ENCODE measurements at regions not wholly inside any gene's neighbourhood (a gene's known extent, or its start where the extent isn't known, plus 50 kb on each side); places are given as distances from the start of the nearest gene placed in this dataset.

DNA sequence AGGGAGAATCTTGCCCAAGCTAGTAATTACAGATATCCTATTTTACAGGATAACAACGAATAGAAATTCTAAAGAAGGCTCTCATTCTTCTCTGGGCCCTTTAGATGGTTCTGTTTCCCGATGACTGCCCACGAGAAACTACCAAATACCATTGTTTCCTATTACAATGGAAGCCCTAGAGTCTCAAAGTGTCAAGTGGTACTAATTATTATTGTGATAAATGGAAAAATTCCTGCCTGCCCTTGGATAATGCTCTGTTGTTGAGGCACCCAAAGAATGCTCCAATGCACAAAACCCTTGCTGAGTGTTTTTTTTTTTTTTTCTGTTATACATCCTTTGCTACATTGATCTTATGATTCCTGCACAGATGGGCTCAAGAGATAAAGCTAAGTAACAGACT is 504.5 kb downstream of the XPNPEP1 start:
- TF ChIP-seq, protein P1, sequence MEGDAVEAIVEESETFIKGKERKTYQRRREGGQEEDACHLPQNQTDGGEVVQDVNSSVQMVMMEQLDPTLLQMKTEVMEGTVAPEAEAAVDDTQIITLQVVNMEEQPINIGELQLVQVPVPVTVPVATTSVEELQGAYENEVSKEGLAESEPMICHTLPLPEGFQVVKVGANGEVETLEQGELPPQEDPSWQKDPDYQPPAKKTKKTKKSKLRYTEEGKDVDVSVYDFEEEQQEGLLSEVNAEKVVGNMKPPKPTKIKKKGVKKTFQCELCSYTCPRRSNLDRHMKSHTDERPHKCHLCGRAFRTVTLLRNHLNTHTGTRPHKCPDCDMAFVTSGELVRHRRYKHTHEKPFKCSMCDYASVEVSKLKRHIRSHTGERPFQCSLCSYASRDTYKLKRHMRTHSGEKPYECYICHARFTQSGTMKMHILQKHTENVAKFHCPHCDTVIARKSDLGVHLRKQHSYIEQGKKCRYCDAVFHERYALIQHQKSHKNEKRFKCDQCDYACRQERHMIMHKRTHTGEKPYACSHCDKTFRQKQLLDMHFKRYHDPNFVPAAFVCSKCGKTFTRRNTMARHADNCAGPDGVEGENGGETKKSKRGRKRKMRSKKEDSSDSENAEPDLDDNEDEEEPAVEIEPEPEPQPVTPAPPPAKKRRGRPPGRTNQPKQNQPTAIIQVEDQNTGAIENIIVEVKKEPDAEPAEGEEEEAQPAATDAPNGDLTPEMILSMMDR (IDR thresholded peaks at IDR 0.05) = no peak
- no peak for TF ChIP-seq POLR2A (IDR thresholded peaks at IDR 0.05)

Data from testis (tissue), 2 donors.